ENCODE measurements at regions not wholly inside any gene's neighbourhood (a gene's known extent, or its start where the extent isn't known, plus 50 kb on each side); places are given as distances from the start of the nearest gene placed in this dataset.

GRCh38 chr13:80201694-80202468 is 139.0 kb downstream of the SPRY2 start:
- H3K4me1 ChIP-seq (ENCODE audit: low read depth, poor library complexity, severe bottlenecking), result no peaks in the 10 kb centered on the region

GRCh38 chr13:80199585-80200292 is 141.2 kb downstream of the SPRY2 start:
- no peaks in the 10 kb centered on the region for H3K79me2 ChIP-seq (ENCODE audit: insufficient read depth, low read depth)
- no peak for TF ChIP-seq CTCF (conservative IDR thresholded peaks at IDR 0.05; ENCODE audit: low read depth, low read length)
- no peak overlapping the region for H2AFZ ChIP-seq (ENCODE audit: low read depth)
- no peak overlapping the region for H3K4me2 ChIP-seq
- H3K4me3 ChIP-seq (IDR thresholded peaks at IDR 0.05; ENCODE audit: insufficient read depth, low read depth, low read length), result no peak overlapping the region
- H3K27me3 ChIP-seq (ENCODE audit: insufficient read depth, low read depth), result no peaks in the 10 kb centered on the region
- no peaks in the 10 kb centered on the region for H3K4me1 ChIP-seq (ENCODE audit: low read depth, poor library complexity, severe bottlenecking)
- no peaks in the 10 kb centered on the region for H3K36me3 ChIP-seq (ENCODE audit: insufficient read depth)
- H3K27ac ChIP-seq, result no peak overlapping the region
- H4K20me1 ChIP-seq (ENCODE audit: insufficient read depth), result no peaks in the 10 kb centered on the region
- no peak overlapping the region for H3K9ac ChIP-seq

More at GRCh38 chr13:80201694-80202468, 139.0 kb downstream of the SPRY2 start:
- H2AFZ ChIP-seq (ENCODE audit: low read depth), result no peak overlapping the region
- H3K79me2 ChIP-seq (ENCODE audit: insufficient read depth, low read depth), result no peaks in the 10 kb centered on the region
- H4K20me1 ChIP-seq (ENCODE audit: insufficient read depth), result no peaks in the 10 kb centered on the region
- H3K9ac ChIP-seq, result no peak overlapping the region
- no peak overlapping the region for H3K4me2 ChIP-seq
- no peak for TF ChIP-seq CTCF (conservative IDR thresholded peaks at IDR 0.05; ENCODE audit: low read depth, low read length)
- no peak overlapping the region for H3K4me3 ChIP-seq (IDR thresholded peaks at IDR 0.05; ENCODE audit: insufficient read depth, low read depth, low read length)
- no peak overlapping the region for H3K27ac ChIP-seq
- no peaks in the 10 kb centered on the region for H3K27me3 ChIP-seq (ENCODE audit: insufficient read depth, low read depth)
- H3K36me3 ChIP-seq (ENCODE audit: insufficient read depth), result no peaks in the 10 kb centered on the region

GRCh38 chr13:80199067-80199466 is 141.9 kb downstream of the SPRY2 start:
- no peak overlapping the region for H3K9ac ChIP-seq
- no peaks in the 10 kb centered on the region for H4K20me1 ChIP-seq (ENCODE audit: insufficient read depth)
- no peaks in the 10 kb centered on the region for H3K27me3 ChIP-seq (ENCODE audit: insufficient read depth, low read depth)
- H3K36me3 ChIP-seq (ENCODE audit: insufficient read depth), result no peaks in the 10 kb centered on the region
- no peaks in the 10 kb centered on the region for H3K79me2 ChIP-seq (ENCODE audit: insufficient read depth, low read depth)
- no peak overlapping the region for H2AFZ ChIP-seq (ENCODE audit: low read depth)
- TF ChIP-seq CTCF (conservative IDR thresholded peaks at IDR 0.05; ENCODE audit: low read depth, low read length), result no peak
- no peak overlapping the region for H3K4me3 ChIP-seq (IDR thresholded peaks at IDR 0.05; ENCODE audit: insufficient read depth, low read depth, low read length)
- H3K27ac ChIP-seq, result no peak overlapping the region
- no peaks in the 10 kb centered on the region for H3K4me1 ChIP-seq (ENCODE audit: low read depth, poor library complexity, severe bottlenecking)
- no peak overlapping the region for H3K4me2 ChIP-seq

- H3K4me3 ChIP-seq (IDR thresholded peaks at IDR 0.05; ENCODE audit: insufficient read depth, low read depth, low read length), result no peak overlapping the region
- no peak overlapping the region for H3K27ac ChIP-seq
- H3K9ac ChIP-seq, result no peak overlapping the region
- no peaks in the 10 kb centered on the region for H4K20me1 ChIP-seq (ENCODE audit: insufficient read depth)
- TF ChIP-seq CTCF (conservative IDR thresholded peaks at IDR 0.05; ENCODE audit: low read depth, low read length), result no peak
- H3K4me2 ChIP-seq, result no peak overlapping the region
- H3K79me2 ChIP-seq (ENCODE audit: insufficient read depth, low read depth), result no peaks in the 10 kb centered on the region
- no peaks in the 10 kb centered on the region for H3K36me3 ChIP-seq (ENCODE audit: insufficient read depth)
- no peaks in the 10 kb centered on the region for H3K4me1 ChIP-seq (ENCODE audit: low read depth, poor library complexity, severe bottlenecking)
- H2AFZ ChIP-seq (ENCODE audit: low read depth), result no peak overlapping the region
- H3K27me3 ChIP-seq (ENCODE audit: insufficient read depth, low read depth), result no peaks in the 10 kb centered on the region
Measured at GRCh38 chr13:80196756-80197155, 144.2 kb downstream of the SPRY2 start.
